Naive B cell (primary cell): ENCODE measurements at regions not wholly inside any gene's neighbourhood (a gene's known extent, or its start where the extent isn't known, plus 50 kb on each side); places are given as distances from the start of the nearest gene placed in this dataset.

Experiments used
- ATAC-seq, 2 donors: fragments of 150-1000 bp; cut with Tn5 transposase; 2 replicates each; pipeline ENCODE4 v1.10.0; 2021; ENCODE audit warnings: low read depth in 2 of 2, mild to moderate bottlenecking in 2 of 2, moderate library complexity in 2 of 2
- DNase-seq: peaks from one replicate; pipeline ENCODE4 v3.0.0; 2022
- H3K27ac Mint-ChIP-seq, 6 donors: one replicate each; pipeline ENCODE4 v1.8.0; 2020 to 2022; ENCODE audit warnings: mild to moderate bottlenecking in 6 of 6, mixed read lengths in 6 of 6, moderate library complexity in 5 of 6, inconsistent platforms in 2 of 6
- H3K27me3 Mint-ChIP-seq, 3 donors: one replicate each; pipeline ENCODE4 v1.8.0; 2021 to 2022; ENCODE audit warnings: mixed read lengths in 3 of 3, mild to moderate bottlenecking in 1 of 3
- H3K36me3 Mint-ChIP-seq, 2 donors: one replicate each; pipeline ENCODE4 v1.8.0; 2020 to 2022; ENCODE audit warnings: mixed read lengths in 2 of 2, inconsistent platforms in 1 of 2, mild to moderate bottlenecking in 1 of 2
- H3K4me1 Mint-ChIP-seq, 3 donors: one replicate each; pipeline ENCODE4 v1.8.0; 2020 to 2022; ENCODE audit warnings: mixed read lengths in 3 of 3, inconsistent platforms in 1 of 3, mild to moderate bottlenecking in 1 of 3, moderate library complexity in 1 of 3
- H3K4me3 Mint-ChIP-seq, 8 donors: one replicate each; pipeline ENCODE4 v1.8.0; 2020 to 2022; ENCODE audit warnings: mild to moderate bottlenecking in 8 of 8, mixed read lengths in 8 of 8, moderate library complexity in 8 of 8, inconsistent platforms in 2 of 8
- H3K9me3 Mint-ChIP-seq, 7 donors: one replicate each; pipeline ENCODE4 v1.8.0; 2020 to 2022; ENCODE audit warnings: mixed read lengths in 7 of 7, mild to moderate bottlenecking in 5 of 7, inconsistent platforms in 2 of 7, moderate library complexity in 1 of 7

DNA sequence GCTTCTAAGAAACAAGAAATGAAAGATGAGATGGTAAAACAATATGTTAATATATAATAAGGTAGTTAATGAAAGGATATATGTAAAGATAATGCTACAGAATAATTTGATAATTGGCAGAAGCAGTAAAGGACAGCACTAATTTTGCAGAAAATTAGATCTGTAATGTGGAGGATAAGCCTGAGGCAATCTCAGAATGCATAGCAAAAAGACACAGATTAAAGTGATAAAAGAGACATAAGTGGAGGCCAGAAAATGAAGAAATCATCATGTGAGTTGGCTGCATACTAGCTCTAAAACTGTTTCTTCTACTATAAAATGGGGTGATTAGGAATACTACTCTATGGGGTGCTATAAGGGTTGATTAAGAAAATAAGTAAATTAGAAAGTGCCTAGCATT lies 225.9 kb downstream of the SEC61B start:
- Mint-ChIP-seq H3K9me3 (peaks cover 0 to 2% (median 0%) of the 10 kb centered on the region in 7 donors), H3K27ac (no peak overlapping the region), H3K4me1 (no peaks in the 10 kb centered on the region), H3K27me3 (peaks cover 14 to 32% (median 22%) of the 10 kb centered on the region in 3 donors), H3K4me3 (no peak overlapping the region), H3K36me3 (no peaks in the 10 kb centered on the region)
- ATAC-seq = no peak
- no peak for DNase-seq

DNA sequence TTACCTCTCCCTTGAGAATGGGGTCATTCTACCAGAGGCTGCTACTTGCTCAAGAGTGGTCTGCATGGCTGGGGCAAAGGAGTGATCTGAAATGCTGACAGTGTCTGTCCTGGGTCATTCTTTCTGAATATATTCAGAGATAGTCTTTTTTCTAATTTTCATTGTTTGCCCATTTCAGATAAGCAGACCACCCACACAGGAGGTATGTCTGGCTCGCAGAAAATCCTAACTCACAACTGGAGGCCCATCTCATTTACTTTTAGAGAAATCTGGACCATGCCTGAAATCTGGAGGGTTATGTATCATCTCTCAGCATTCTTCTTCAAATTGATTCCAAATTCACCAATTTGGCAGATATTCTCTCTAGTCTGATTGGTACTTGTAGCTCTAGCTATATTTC lies 227.6 kb downstream of the SEC61B start:
- no peak overlapping the region for H3K4me3 Mint-ChIP-seq
- H3K27me3 Mint-ChIP-seq = peaks cover 14 to 35% (median 22%) of the 10 kb centered on the region in 3 donors
- no peaks in the 10 kb centered on the region for H3K36me3 Mint-ChIP-seq
- no peak for ATAC-seq
- peaks cover 0 to 2% (median 0%) of the 10 kb centered on the region in 7 donors for H3K9me3 Mint-ChIP-seq
- H3K4me1 Mint-ChIP-seq = no peaks in the 10 kb centered on the region
- H3K27ac Mint-ChIP-seq = no peak overlapping the region
- DNase-seq = no peak

- no peak for ATAC-seq
- H3K4me3 Mint-ChIP-seq = no peak overlapping the region
- H3K27ac Mint-ChIP-seq = no peak overlapping the region
- H3K36me3 Mint-ChIP-seq = no peaks in the 10 kb centered on the region
- H3K4me1 Mint-ChIP-seq = no peaks in the 10 kb centered on the region
- H3K27me3 Mint-ChIP-seq = peaks cover 7 to 41% (median 27%) of the 10 kb centered on the region in 3 donors
- H3K9me3 Mint-ChIP-seq = peaks cover 0 to 2% (median 0%) of the 10 kb centered on the region in 7 donors
- no peak for DNase-seq
Measured at GRCh38 chr9:99451112-99451606, 229.1 kb downstream of the SEC61B start.

DNA sequence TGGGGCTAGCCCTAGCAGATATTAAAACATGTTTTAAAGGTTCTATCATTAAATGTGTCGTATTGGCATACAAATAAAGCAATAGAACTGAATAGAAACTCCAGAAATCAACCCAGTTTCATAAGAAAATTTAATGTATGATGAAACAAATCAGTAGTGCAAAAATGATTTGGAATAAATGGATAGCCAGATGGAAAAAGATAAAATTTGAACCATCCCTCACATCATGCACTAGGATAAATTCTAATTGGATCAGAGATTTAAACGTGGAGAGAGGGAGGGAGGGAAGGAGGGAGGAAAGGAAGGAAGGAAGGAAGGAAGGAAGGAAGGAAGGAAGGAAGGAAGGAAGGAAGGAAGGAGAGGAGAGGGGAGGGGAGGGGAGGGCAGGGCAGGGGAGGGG lies 235.3 kb downstream of the SEC61B start:
- Mint-ChIP-seq H3K4me3 (no peak overlapping the region), H3K27me3 (peaks cover 0 to 28% (median 12%) of the 10 kb centered on the region in 3 donors), H3K4me1 (no peaks in the 10 kb centered on the region), H3K9me3 (peaks cover 0 to 5% (median 0%) of the 10 kb centered on the region in 7 donors), H3K36me3 (no peaks in the 10 kb centered on the region), H3K27ac (no peak overlapping the region)
- ATAC-seq (no peak), DNase-seq (no peak)

DNA sequence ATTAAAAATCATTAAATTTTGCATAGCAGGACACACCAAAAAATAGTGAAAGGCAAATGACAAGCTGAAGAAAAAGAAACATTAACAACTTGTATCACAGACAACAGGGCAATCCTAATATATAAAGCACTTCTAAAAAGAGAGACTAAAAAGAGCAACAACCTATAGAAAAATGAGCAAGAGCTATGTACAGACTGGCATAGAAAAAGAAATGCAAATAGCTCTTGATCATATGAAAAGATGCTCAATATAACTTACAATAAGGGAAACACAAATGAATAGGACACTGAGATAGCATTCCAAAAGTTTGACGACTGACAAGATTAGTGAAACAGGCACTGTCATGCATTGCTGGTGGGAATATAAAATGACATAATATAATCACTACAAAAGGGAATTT lies 235.9 kb downstream of the SEC61B start:
- H3K4me1 Mint-ChIP-seq = no peaks in the 10 kb centered on the region
- H3K27ac Mint-ChIP-seq = no peak overlapping the region
- H3K27me3 Mint-ChIP-seq = peaks cover 0 to 25% (median 11%) of the 10 kb centered on the region in 3 donors
- H3K9me3 Mint-ChIP-seq = peaks cover 0 to 5% (median 0%) of the 10 kb centered on the region in 7 donors
- no peaks in the 10 kb centered on the region for H3K36me3 Mint-ChIP-seq
- DNase-seq (no peak), ATAC-seq (no peak)
- no peak overlapping the region for H3K4me3 Mint-ChIP-seq

GRCh38 chr9:99459919-99460318 lies 237.8 kb downstream of the SEC61B start:
- Mint-ChIP-seq H3K4me3 (no peak overlapping the region), H3K27me3 (peaks cover 0 to 12% (median 10%) of the 10 kb centered on the region in 3 donors), H3K36me3 (no peaks in the 10 kb centered on the region), H3K27ac (no peak overlapping the region), H3K9me3 (peaks cover 0 to 5% (median 0%) of the 10 kb centered on the region in 7 donors), H3K4me1 (no peaks in the 10 kb centered on the region)
- ATAC-seq = no peak
- no peak for DNase-seq

DNA sequence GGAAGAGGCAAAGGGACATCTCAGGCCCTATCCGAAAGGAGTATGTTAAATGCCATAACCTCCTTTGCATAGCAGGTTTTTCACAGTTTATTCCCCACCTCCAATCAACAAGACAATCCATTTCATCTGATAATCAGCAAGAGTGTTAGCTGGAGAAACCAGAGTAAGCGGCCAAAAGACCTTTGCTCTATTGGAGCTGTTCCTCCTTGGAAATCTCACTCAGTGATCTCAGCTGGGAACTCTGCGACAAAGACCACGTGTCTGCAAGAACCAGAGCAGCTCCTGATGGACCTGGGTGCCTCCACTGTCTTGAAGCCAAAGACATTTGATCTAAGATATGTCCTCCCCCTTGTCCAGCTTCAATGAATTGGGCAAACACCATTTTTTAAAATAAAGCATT lies 241.0 kb downstream of the SEC61B start:
- ATAC-seq (no peak), DNase-seq (no peak)
- no peak overlapping the region for H3K4me3 Mint-ChIP-seq
- no peak overlapping the region for H3K27ac Mint-ChIP-seq
- peaks cover 0 to 5% (median 0%) of the 10 kb centered on the region in 7 donors for H3K9me3 Mint-ChIP-seq
- no peaks in the 10 kb centered on the region for H3K36me3 Mint-ChIP-seq
- peaks cover 0 to 6% (median 0%) of the 10 kb centered on the region in 3 donors for H3K27me3 Mint-ChIP-seq
- H3K4me1 Mint-ChIP-seq = no peaks in the 10 kb centered on the region

DNA sequence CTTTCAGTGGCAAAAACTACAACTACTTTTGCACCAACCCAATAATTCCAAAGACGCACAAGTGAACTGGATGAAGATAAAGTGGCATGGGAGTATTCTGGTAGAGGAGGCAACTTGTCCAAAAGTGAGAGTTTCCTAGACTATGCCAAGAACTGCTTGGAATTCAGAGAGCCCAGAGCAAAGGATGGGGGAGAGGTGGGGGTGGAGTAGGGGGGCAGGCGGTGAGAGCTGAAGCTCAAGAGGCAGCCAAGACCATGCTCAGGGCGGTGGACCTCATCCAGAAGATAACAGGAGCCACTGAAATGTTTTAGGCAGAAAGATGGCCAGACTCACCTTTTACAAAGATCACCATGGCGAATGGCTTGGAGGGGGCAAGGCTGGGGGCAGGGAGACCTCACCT lies 242.5 kb downstream of the SEC61B start:
- DNase-seq (no peak), ATAC-seq (no peak)
- no peak overlapping the region for H3K27ac Mint-ChIP-seq
- H3K4me3 Mint-ChIP-seq = no peak overlapping the region
- peaks cover 0 to 15% (median 2%) of the 10 kb centered on the region in 7 donors for H3K9me3 Mint-ChIP-seq
- no peaks in the 10 kb centered on the region for H3K36me3 Mint-ChIP-seq
- H3K4me1 Mint-ChIP-seq = no peaks in the 10 kb centered on the region
- peaks cover 0 to 8% (median under 1%) of the 10 kb centered on the region in 3 donors for H3K27me3 Mint-ChIP-seq

GRCh38 chr9:99465231-99465907 lies 243.3 kb downstream of the SEC61B start:
- ATAC-seq = no peak

DNA sequence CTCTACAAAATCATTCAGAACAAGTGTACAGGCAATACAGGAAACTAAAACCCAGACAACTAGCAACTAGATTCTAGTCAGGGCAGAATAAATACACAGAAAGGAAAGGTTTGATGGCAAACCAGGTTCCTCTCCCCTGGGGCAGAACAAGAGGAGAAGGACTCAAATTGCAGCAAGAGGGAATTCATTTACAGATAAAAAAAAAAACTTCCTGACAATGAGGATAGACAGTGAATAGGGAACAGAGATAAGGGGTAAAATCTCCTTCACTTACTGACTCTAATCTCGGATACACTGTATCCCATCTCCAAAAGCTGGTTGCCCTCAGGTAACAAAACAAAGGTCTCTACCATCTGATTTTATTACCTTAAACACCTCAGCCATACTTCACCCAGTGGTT lies 244.0 kb downstream of the SEC61B start:
- Mint-ChIP-seq H3K4me3 (no peak overlapping the region), H3K9me3 (peaks cover 0 to 15% (median 2%) of the 10 kb centered on the region in 7 donors)
- ATAC-seq = no peak

More at GRCh38 chr9:99465231-99465907, 243.3 kb downstream of the SEC61B start:
- peaks cover 0 to 8% (median 3%) of the 10 kb centered on the region in 3 donors for H3K27me3 Mint-ChIP-seq
- peaks cover 0 to 15% (median 2%) of the 10 kb centered on the region in 7 donors for H3K9me3 Mint-ChIP-seq
- no peaks in the 10 kb centered on the region for H3K4me1 Mint-ChIP-seq
- H3K27ac Mint-ChIP-seq = peak overlapping the region in 1 of 6 donors; percentile 33
- no peak for DNase-seq
- no peak overlapping the region for H3K4me3 Mint-ChIP-seq
- no peaks in the 10 kb centered on the region for H3K36me3 Mint-ChIP-seq

GRCh38 chr9:99466781-99467180 lies 244.7 kb downstream of the SEC61B start:
- Mint-ChIP-seq H3K27me3 (peaks cover 0 to 8% (median 8%) of the 10 kb centered on the region in 3 donors), H3K4me1 (no peaks in the 10 kb centered on the region), H3K36me3 (no peaks in the 10 kb centered on the region), H3K27ac (no peak overlapping the region), H3K4me3 (no peak overlapping the region), H3K9me3 (peaks cover 0 to 15% (median 2%) of the 10 kb centered on the region in 7 donors)
- DNase-seq = no peak
- ATAC-seq = no peak

More for the DNA sequence above, 244.0 kb downstream of the SEC61B start:
- DNase-seq = no peak
- Mint-ChIP-seq H3K27ac (no peak overlapping the region), H3K36me3 (no peaks in the 10 kb centered on the region), H3K27me3 (peaks cover 0 to 8% (median 8%) of the 10 kb centered on the region in 3 donors), H3K4me1 (no peaks in the 10 kb centered on the region)

- Mint-ChIP-seq H3K4me3 (no peak overlapping the region), H3K27me3 (peaks cover 0 to 15% (median 8%) of the 10 kb centered on the region in 3 donors), H3K4me1 (peaks cover 4 to 6% (median 5%) of the 10 kb centered on the region in 3 donors), H3K9me3 (peaks cover 0 to 10% (median 2%) of the 10 kb centered on the region in 7 donors), H3K36me3 (no peaks in the 10 kb centered on the region), H3K27ac (peak overlapping the region in 1 of 6 donors; percentile 17)
- no peak for ATAC-seq
- no peak for DNase-seq
Measured at GRCh38 chr9:99471033-99471432, 249.0 kb downstream of the SEC61B start.

GRCh38 chr9:99472240-99472915 lies 250.3 kb downstream of the SEC61B start:
- Mint-ChIP-seq H3K4me3 (no peak overlapping the region), H3K36me3 (no peaks in the 10 kb centered on the region), H3K27ac (peak overlapping the region in 3 of 6 donors; percentile 21 to 58 (median 27)), H3K9me3 (peaks cover 0 to 10% (median 2%) of the 10 kb centered on the region in 7 donors), H3K27me3 (peaks cover 0 to 21% (median 8%) of the 10 kb centered on the region in 3 donors), H3K4me1 (peaks cover 4 to 6% (median 5%) of the 10 kb centered on the region in 3 donors)
- ATAC-seq (no peak), DNase-seq (no peak)

DNA sequence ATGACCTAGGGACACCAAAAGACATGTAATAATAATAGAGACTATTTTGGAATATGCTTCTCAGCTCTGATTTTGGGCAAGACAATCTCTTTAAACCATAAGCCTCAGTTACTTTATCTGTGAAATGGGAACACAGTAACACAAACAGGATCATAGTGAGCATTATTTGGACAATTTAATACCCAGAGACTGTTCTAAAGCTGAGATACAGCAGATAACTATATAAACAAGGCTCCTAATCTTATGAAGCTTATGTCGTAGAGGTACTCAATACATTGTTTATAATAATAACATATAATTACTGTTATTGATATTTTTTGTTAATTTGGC lies 250.8 kb downstream of the SEC61B start:
- ATAC-seq (no peak), DNase-seq (no peak)
- Mint-ChIP-seq H3K27ac (no peak overlapping the region), H3K4me3 (no peak overlapping the region), H3K36me3 (no peaks in the 10 kb centered on the region), H3K4me1 (peaks cover 4 to 6% (median 5%) of the 10 kb centered on the region in 3 donors), H3K9me3 (peaks cover 0 to 10% (median 0%) of the 10 kb centered on the region in 7 donors), H3K27me3 (peaks cover 0 to 21% (median 8%) of the 10 kb centered on the region in 3 donors)
